HL-60 (cell line): ENCODE measurements at regions not wholly inside any gene's neighbourhood (a gene's known extent, or its start where the extent isn't known, plus 50 kb on each side); places are given as distances from the start of the nearest gene placed in this dataset.

Experiments used
- DNase-seq, 2 experiments: peaks; one replicate each; pipeline ENCODE4 v3.0.0-alpha.2; 2010 to 2020; ENCODE audit warnings: low read depth in 1 of 2, low spot score in 1 of 2
- H3K27ac ChIP-seq: fragments of 250-450 bp; sonication (Bioruptor Pico); replicated peaks from 2 replicates; pipeline ENCODE4 v1.5.1; 2020; ENCODE audit warnings: mild to moderate bottlenecking, moderate library complexity
- H3K27me3 ChIP-seq: fragments of 250-450 bp; sonication (Bioruptor Pico); 2 replicates; pipeline ENCODE4 v1.5.1; 2021; ENCODE audit warnings: mild to moderate bottlenecking, moderate library complexity; ENCODE audit not compliant: insufficient read depth, poor library complexity, severe bottlenecking
- H3K4me3 ChIP-seq: replicated peaks from 2 replicates; pipeline ENCODE4 v1.5.1; 2011; ENCODE audit warnings: mild to moderate bottlenecking, control low read depth, low read length; ENCODE audit not compliant: insufficient read depth
- GABPA ChIP-seq: IDR thresholded peaks from 2 replicates; pipeline ENCODE4 v1.6.1; 2012; ENCODE audit warnings: low read depth
- POLR2AphosphoS5 ChIP-seq: IDR thresholded peaks from 2 replicates; pipeline ENCODE4 v1.6.1; 2012; ENCODE audit warnings: low read depth
- SPI1 ChIP-seq: IDR thresholded peaks from 2 replicates; pipeline ENCODE4 v1.6.1; 2012; ENCODE audit warnings: low read depth, mild to moderate bottlenecking, borderline replicate concordance
- TF ChIP-seq, protein P1 (sequence below): IDR thresholded peaks from 2 replicates; pipeline ENCODE4 v1.6.1; 2012; ENCODE audit warnings: low read depth; ENCODE audit not compliant: insufficient replicate concordance
- TF ChIP-seq, protein P2 (sequence below): IDR thresholded peaks from one replicate; pipeline ENCODE4 v1.5.1; 2011; ENCODE audit warnings: low read length, control low read depth, inconsistent platforms; ENCODE audit not compliant: insufficient read depth

DNA sequence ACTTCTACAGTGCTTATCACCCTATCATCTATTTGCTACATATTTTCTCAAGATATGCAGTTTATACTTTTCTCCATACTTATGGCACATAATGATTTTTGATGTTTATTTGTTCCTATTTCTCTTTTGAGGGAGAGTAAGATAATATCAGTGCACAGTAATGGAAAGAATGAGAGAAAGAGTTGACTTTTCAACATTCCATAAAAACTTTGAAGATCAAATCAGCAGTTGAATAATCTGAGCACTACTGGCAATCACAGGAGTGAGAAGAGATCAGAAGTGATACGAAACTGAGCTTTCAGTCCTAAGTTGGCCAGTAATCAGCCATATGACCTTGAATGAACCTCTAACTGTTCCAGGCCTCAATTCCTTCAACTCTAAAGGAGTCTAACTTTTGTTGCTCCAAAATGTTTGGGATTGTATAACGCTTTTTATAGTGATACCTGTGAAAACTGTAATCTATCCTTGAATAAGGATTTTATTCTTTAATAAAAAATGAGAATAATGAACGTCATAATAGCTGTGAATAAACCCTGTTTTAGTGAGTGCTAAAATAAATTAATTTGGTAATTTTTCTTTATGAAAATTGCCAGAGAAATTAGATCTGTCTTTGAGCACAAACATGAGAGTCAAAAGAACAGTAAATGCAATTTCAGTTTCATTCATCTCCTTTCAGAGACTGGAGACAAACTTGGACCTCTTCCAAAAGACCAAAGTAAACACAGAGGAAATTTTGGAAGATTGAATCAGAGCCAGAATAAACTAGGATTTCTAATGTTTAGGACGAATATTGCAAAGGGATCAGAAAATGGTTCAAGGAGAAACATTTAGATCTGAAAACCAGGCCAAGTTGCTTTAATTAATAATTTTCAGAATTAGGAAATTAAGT, 309.9 kb downstream of the ADGRL2 start:
- no peak for DNase-seq
- H3K4me3 ChIP-seq, result no peak overlapping the region
- TF ChIP-seq, protein P1, sequence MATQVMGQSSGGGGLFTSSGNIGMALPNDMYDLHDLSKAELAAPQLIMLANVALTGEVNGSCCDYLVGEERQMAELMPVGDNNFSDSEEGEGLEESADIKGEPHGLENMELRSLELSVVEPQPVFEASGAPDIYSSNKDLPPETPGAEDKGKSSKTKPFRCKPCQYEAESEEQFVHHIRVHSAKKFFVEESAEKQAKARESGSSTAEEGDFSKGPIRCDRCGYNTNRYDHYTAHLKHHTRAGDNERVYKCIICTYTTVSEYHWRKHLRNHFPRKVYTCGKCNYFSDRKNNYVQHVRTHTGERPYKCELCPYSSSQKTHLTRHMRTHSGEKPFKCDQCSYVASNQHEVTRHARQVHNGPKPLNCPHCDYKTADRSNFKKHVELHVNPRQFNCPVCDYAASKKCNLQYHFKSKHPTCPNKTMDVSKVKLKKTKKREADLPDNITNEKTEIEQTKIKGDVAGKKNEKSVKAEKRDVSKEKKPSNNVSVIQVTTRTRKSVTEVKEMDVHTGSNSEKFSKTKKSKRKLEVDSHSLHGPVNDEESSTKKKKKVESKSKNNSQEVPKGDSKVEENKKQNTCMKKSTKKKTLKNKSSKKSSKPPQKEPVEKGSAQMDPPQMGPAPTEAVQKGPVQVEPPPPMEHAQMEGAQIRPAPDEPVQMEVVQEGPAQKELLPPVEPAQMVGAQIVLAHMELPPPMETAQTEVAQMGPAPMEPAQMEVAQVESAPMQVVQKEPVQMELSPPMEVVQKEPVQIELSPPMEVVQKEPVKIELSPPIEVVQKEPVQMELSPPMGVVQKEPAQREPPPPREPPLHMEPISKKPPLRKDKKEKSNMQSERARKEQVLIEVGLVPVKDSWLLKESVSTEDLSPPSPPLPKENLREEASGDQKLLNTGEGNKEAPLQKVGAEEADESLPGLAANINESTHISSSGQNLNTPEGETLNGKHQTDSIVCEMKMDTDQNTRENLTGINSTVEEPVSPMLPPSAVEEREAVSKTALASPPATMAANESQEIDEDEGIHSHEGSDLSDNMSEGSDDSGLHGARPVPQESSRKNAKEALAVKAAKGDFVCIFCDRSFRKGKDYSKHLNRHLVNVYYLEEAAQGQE, result no peak
- TF ChIP-seq GABPA (no peak), POLR2AphosphoS5 (no peak), SPI1 (no peak)
- TF ChIP-seq, protein P2, sequence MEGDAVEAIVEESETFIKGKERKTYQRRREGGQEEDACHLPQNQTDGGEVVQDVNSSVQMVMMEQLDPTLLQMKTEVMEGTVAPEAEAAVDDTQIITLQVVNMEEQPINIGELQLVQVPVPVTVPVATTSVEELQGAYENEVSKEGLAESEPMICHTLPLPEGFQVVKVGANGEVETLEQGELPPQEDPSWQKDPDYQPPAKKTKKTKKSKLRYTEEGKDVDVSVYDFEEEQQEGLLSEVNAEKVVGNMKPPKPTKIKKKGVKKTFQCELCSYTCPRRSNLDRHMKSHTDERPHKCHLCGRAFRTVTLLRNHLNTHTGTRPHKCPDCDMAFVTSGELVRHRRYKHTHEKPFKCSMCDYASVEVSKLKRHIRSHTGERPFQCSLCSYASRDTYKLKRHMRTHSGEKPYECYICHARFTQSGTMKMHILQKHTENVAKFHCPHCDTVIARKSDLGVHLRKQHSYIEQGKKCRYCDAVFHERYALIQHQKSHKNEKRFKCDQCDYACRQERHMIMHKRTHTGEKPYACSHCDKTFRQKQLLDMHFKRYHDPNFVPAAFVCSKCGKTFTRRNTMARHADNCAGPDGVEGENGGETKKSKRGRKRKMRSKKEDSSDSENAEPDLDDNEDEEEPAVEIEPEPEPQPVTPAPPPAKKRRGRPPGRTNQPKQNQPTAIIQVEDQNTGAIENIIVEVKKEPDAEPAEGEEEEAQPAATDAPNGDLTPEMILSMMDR, result no peak
- no peaks in the 10 kb centered on the region for H3K27me3 ChIP-seq
- no peak overlapping the region for H3K27ac ChIP-seq

DNA sequence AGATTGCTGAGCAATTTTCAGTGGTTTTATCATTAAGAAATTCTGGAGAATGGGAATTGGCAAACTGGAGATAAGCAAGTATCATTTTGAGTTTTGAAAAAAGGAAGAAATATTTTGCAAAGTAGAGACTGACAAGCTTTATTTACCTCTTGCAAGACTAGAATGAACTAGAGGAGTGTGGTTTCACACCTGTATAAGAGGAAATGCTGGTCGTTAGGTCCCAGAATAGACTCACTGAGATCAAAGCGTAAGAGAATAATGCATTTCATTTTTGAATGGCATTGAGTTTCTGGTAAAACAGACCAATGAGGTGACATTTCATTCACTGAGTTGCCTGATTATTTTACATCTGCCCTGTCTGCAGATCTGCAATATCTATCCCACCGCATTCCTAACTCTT, 308.1 kb downstream of the ADGRL2 start:
- H3K27ac ChIP-seq, result no peak overlapping the region
- TF ChIP-seq SPI1 (no peak), POLR2AphosphoS5 (no peak), GABPA (no peak)
- TF ChIP-seq, protein P1, result no peak
- TF ChIP-seq, protein P2, result no peak
- H3K4me3 ChIP-seq, result no peak overlapping the region
- DNase-seq, result no peak
- no peaks in the 10 kb centered on the region for H3K27me3 ChIP-seq

DNA sequence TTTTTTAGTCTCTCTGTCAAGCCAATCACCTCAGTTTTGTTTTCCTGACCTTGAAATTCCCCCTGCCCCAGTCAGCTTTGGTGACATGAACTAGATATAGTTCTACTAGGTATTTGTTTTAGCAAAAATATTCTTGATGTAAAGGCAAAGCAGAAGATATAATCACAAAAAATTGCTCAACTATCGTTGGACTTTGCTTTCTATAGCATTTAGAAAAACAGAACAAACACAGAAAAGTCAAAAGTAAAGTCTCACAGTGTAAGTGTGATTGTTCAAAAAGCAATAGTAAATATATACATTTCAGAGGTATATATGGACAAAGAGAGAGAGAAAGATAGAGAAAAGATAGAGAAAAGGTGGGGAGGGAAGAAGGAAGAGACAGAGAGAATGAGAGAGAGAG, 305.9 kb downstream of the ADGRL2 start:
- Histone ChIP-seq H3K4me3 (no peak overlapping the region), H3K27ac (no peak overlapping the region), H3K27me3 (no peaks in the 10 kb centered on the region)
- no peak for DNase-seq
- no peak for TF ChIP-seq GABPA
- no peak for TF ChIP-seq POLR2AphosphoS5
- TF ChIP-seq, protein P2, result no peak
- TF ChIP-seq, protein P1, result no peak
- no peak for TF ChIP-seq SPI1
